IMR-90 (cell line): ENCODE measurements at regions not wholly inside any gene's neighbourhood (a gene's known extent, or its start where the extent isn't known, plus 50 kb on each side); places are given as distances from the start of the nearest gene placed in this dataset.

Experiments
- BHLHE40 ChIP-seq: fragments of 150-350 bp; IDR thresholded peaks from 2 replicates; pipeline ENCODE4 v1.6.1; 2016; ENCODE audit warnings: mild to moderate bottlenecking, low read depth, low read length
- CTCF ChIP-seq: conservative IDR thresholded peaks from 2 replicates; pipeline ENCODE4 v1.5.1; 2012; ENCODE audit warnings: mild to moderate bottlenecking, low read depth, low read length, improper control_type of control experiment
- MAFK ChIP-seq: IDR thresholded peaks from 2 replicates; pipeline ENCODE4 v1.6.1; 2012; ENCODE audit warnings: low read depth, low read length, improper control_type of control experiment
- POLR2A ChIP-seq: IDR thresholded peaks from 2 replicates; pipeline ENCODE4 v1.6.1; 2012; ENCODE audit warnings: mild to moderate bottlenecking, low read depth, low read length
- USF2 ChIP-seq: fragments of 150-350 bp; IDR thresholded peaks from 2 replicates; pipeline ENCODE4 v1.6.1; 2017; ENCODE audit warnings: mild to moderate bottlenecking, antibody characterized with exemption, low read length, low read depth

DNA sequence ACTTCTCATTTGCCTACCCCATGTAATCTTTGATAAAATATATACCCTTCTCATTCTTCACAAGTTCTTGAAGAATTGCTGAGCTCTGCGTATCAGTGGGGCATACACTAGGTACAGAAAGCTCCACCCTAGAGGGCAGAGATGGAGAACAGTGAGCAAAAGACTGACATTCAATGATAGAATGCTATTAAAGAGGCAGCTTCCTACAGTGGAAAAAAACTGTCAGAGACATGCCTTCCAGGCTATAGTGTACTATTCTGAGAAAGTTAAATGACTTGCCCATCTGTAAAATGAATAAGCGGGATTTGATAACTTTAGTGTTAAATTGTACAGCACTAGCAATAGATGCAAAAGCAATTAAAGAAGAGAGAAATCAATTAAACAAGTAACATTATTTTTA lies 172.8 kb downstream of the SUCNR1 start:
- TF ChIP-seq CTCF (no peak), USF2 (no peak), MAFK (0 out of 2 replicates have a peak, but pooled peaks have one; percentile 14), BHLHE40 (no peak), POLR2A (no peak)
